CD4-positive, alpha-beta T cell (primary cell): ENCODE measurements at regions not wholly inside any gene's neighbourhood (a gene's known extent, or its start where the extent isn't known, plus 50 kb on each side); places are given as distances from the start of the nearest gene placed in this dataset.

ENCODE experiments used
- ATAC-seq: fragments of 200-7000 bp; cut with Tn5 transposase; one replicate; pipeline ENCODE4 v1.10.0; 2022; ENCODE audit warnings: mild to moderate bottlenecking; ENCODE audit not compliant: poor library complexity
- CTCF ChIA-PET: fragments of 350-600 bp; sonication (Branson Sonifier 250); formaldehyde crosslinking; loops from one replicate; lab custom pipeline; 2021; ENCODE audit warnings: antibody characterized with exemption, inconsistent platforms; lab: Charles Lee
- POLR2A ChIA-PET: fragments of 350-600 bp; sonication (Branson Sonifier 250); formaldehyde crosslinking; loops from one replicate; lab custom pipeline; 2021; ENCODE audit warnings: antibody characterized with exemption, inconsistent platforms; lab: Charles Lee
- DNase-seq, 14 experiments: peaks; one replicate each; pipeline ENCODE4 v3.0.0-alpha.2; 2013 to 2020; ENCODE audit warnings: mixed read lengths in 2 of 14
- H3K27ac ChIP-seq, 2 donors: one replicate each; pipeline versions ENCODE4 v1.5.1 to v1.7.0; 2013; ENCODE audit warnings: low read length in 2 of 2, low read depth in 1 of 2, mild to moderate bottlenecking in 1 of 2
- H3K27me3 ChIP-seq, 2 experiments: 1 replicate in 1 of 2; 2 replicates in 1 of 2; pipeline versions ENCODE4 v1.6.1 to v1.7.0; 2013; ENCODE audit warnings: low read length in 2 of 2, control low read depth in 1 of 2, mild to moderate bottlenecking in 1 of 2, moderate library complexity in 1 of 2; ENCODE audit not compliant: insufficient read depth in 2 of 2, control insufficient read depth in 1 of 2
- H3K36me3 ChIP-seq: one replicate; pipeline ENCODE4 v1.6.1; 2013; ENCODE audit warnings: low read length, control low read depth; ENCODE audit not compliant: insufficient read depth
- H3K4me1 ChIP-seq: one replicate; pipeline ENCODE4 v1.6.1; 2013; ENCODE audit warnings: low read length, control low read depth; ENCODE audit not compliant: insufficient read depth
- H3K4me3 ChIP-seq: one replicate; pipeline ENCODE4 v1.5.1; 2013; ENCODE audit warnings: mild to moderate bottlenecking, low read length, moderate library complexity
- H3K9me3 ChIP-seq, 2 experiments: 1 replicate in 1 of 2; 2 replicates in 1 of 2; pipeline versions ENCODE4 v1.6.1 to v1.7.0; 2013; ENCODE audit warnings: low read length in 2 of 2, mild to moderate bottlenecking in 2 of 2, control low read depth in 1 of 2, moderate library complexity in 1 of 2; ENCODE audit not compliant: control insufficient read depth in 1 of 2, insufficient read depth in 1 of 2
- H3K27ac Mint-ChIP-seq: one replicate; pipeline ENCODE4 v1.8.0; 2020; ENCODE audit warnings: mixed read lengths
- H3K27me3 Mint-ChIP-seq: one replicate; pipeline ENCODE4 v1.8.0; 2021; ENCODE audit warnings: mixed read lengths
- H3K36me3 Mint-ChIP-seq: one replicate; pipeline ENCODE4 v1.8.0; 2021; ENCODE audit warnings: low read depth, mixed read lengths
- H3K4me1 Mint-ChIP-seq: one replicate; pipeline ENCODE4 v1.8.0; 2021; ENCODE audit warnings: low read depth, mixed read lengths
- H3K4me3 Mint-ChIP-seq: one replicate; pipeline ENCODE4 v1.8.0; 2020; ENCODE audit warnings: mild to moderate bottlenecking, mixed read lengths
- H3K9me3 Mint-ChIP-seq: one replicate; pipeline ENCODE4 v1.8.0; 2020; ENCODE audit warnings: mixed read lengths
- CTCF ChIP-seq: fragments of 200-600 bp; IDR thresholded peaks from one replicate; pipeline ENCODE4 v1.8.0; 2022; ENCODE audit warnings: antibody characterized with exemption, mild to moderate bottlenecking
- intact Hi-C, 2 experiments: fragments of 100-400 bp; cut with DNase I in 1 of 2; cut with micrococcal nuclease in 1 of 2; formaldehyde crosslinking; loops; one replicate each; pipeline versions ENCODE4 v1.15.1 to v1.9.0; 2023 to 2025; cut with DNase I, micrococcal nuclease

GRCh38 chr1:221892301-221892830, 150.5 kb upstream of the DUSP10 start:
- no peaks in the 10 kb centered on the region for H3K4me1 ChIP-seq
- TF ChIP-seq CTCF = no peak
- no peak overlapping the region for H3K27ac ChIP-seq
- Mint-ChIP-seq H3K4me3 (no peak overlapping the region), H3K36me3 (no peaks in the 10 kb centered on the region), H3K9me3 (no peaks in the 10 kb centered on the region), H3K4me1 (no peaks in the 10 kb centered on the region), H3K27ac (no peak overlapping the region), H3K27me3 (peaks cover 4% of the 10 kb centered on the region)
- ChIA-PET CTCF (no interaction called here), POLR2A (no interaction called here)
- no peak for ATAC-seq
- no peak overlapping the region for H3K4me3 ChIP-seq
- no peaks in the 10 kb centered on the region for H3K9me3 ChIP-seq
- no peaks in the 10 kb centered on the region for H3K27me3 ChIP-seq
- no peaks in the 10 kb centered on the region for H3K36me3 ChIP-seq
- DNase-seq = no peak
- intact Hi-C loops = no loop called here

- no peaks in the 10 kb centered on the region for H3K4me1 Mint-ChIP-seq
- POLR2A ChIA-PET = no interaction called here
Measured at GRCh38 chr1:221891708-221892107, 149.8 kb upstream of the DUSP10 start.

GRCh38 chr1:221888801-221889200, 146.9 kb upstream of the DUSP10 start:
- Mint-ChIP-seq H3K4me3 (no peak overlapping the region), H3K4me1 (no peaks in the 10 kb centered on the region), H3K36me3 (no peaks in the 10 kb centered on the region), H3K27me3 (peaks cover 12% of the 10 kb centered on the region), H3K9me3 (no peaks in the 10 kb centered on the region), H3K27ac (no peak overlapping the region)
- CTCF ChIA-PET = no interaction called here
- Histone ChIP-seq H3K27me3 (no peaks in the 10 kb centered on the region), H3K9me3 (no peaks in the 10 kb centered on the region), H3K4me1 (no peaks in the 10 kb centered on the region), H3K4me3 (no peak overlapping the region), H3K27ac (no peak overlapping the region), H3K36me3 (no peaks in the 10 kb centered on the region)
- DNase-seq (no peak), ATAC-seq (no peak)
- POLR2A ChIA-PET = no interaction called here
- intact Hi-C loops = no loop called here
- no peak for TF ChIP-seq CTCF

More at GRCh38 chr1:221891708-221892107, 149.8 kb upstream of the DUSP10 start:
- ATAC-seq (no peak), DNase-seq (no peak)
- H3K36me3 ChIP-seq = no peaks in the 10 kb centered on the region
- H3K9me3 Mint-ChIP-seq = no peaks in the 10 kb centered on the region
- H3K4me1 ChIP-seq = no peaks in the 10 kb centered on the region
- H3K4me3 Mint-ChIP-seq = no peak overlapping the region
- H3K27me3 ChIP-seq = no peaks in the 10 kb centered on the region
- no peak overlapping the region for H3K4me3 ChIP-seq
- H3K27ac ChIP-seq = no peak overlapping the region
- intact Hi-C loops = no loop called here
- no peaks in the 10 kb centered on the region for H3K36me3 Mint-ChIP-seq
- peaks cover 4% of the 10 kb centered on the region for H3K27me3 Mint-ChIP-seq
- no peak for TF ChIP-seq CTCF
- no peak overlapping the region for H3K27ac Mint-ChIP-seq
- CTCF ChIA-PET = no interaction called here
- H3K9me3 ChIP-seq = no peaks in the 10 kb centered on the region
